ENCODE measurements at regions not wholly inside any gene's neighbourhood (a gene's known extent, or its start where the extent isn't known, plus 50 kb on each side); places are given as distances from the start of the nearest gene placed in this dataset.
"Not testable (repeated sequence)": the region's sequence is repeated elsewhere in the genome, so short reads cannot be mapped to it uniquely, and the experiment has no call there.

DNA sequence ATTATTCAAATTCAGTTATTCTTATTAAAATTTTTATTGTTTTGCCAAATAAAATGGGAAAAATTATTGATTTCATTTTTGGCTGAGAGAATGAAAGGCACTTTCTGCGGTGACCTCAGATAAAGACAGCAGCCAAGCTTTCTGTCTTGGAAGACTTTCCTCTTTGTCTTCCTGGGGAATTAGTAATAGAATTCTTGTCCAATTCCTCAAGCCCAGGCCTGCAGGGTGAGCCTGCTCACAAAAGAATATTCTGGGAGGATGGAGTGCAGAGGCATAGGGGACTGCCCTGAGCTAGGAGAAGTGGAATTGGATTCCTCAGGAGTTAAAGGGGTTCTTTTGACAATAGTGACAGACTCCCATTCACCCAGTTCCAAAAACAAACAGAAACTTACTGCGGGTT, 614.5 kb upstream of the ADGRL2 start:
- no peaks in the 10 kb centered on the region for H3K4me1 ChIP-seq (replicated peaks in 1 of 2)
- no peak for TF ChIP-seq POLR2A (IDR thresholded peaks at IDR 0.05)
- TF ChIP-seq, protein P1, sequence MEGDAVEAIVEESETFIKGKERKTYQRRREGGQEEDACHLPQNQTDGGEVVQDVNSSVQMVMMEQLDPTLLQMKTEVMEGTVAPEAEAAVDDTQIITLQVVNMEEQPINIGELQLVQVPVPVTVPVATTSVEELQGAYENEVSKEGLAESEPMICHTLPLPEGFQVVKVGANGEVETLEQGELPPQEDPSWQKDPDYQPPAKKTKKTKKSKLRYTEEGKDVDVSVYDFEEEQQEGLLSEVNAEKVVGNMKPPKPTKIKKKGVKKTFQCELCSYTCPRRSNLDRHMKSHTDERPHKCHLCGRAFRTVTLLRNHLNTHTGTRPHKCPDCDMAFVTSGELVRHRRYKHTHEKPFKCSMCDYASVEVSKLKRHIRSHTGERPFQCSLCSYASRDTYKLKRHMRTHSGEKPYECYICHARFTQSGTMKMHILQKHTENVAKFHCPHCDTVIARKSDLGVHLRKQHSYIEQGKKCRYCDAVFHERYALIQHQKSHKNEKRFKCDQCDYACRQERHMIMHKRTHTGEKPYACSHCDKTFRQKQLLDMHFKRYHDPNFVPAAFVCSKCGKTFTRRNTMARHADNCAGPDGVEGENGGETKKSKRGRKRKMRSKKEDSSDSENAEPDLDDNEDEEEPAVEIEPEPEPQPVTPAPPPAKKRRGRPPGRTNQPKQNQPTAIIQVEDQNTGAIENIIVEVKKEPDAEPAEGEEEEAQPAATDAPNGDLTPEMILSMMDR (IDR thresholded peaks at IDR 0.05) = no peak
- H3K4me3 ChIP-seq = no peak overlapping the region
- H3K27me3 ChIP-seq = no peaks in the 10 kb centered on the region
- WGBS, 4 donors = 69 to 85% (median 73%) methylated on average over 2 of the region's 2 CpGs
- H3K36me3 ChIP-seq (replicated peaks in 1 of 2) = no peaks in the 10 kb centered on the region
- H3K9me3 ChIP-seq (replicated peaks in 1 of 3) = no peaks in the 10 kb centered on the region
- DNase-seq = no peak
- H3K27ac ChIP-seq = no peak overlapping the region
- intact Hi-C loops (cut with DNase I) = no loop called here

DNA sequence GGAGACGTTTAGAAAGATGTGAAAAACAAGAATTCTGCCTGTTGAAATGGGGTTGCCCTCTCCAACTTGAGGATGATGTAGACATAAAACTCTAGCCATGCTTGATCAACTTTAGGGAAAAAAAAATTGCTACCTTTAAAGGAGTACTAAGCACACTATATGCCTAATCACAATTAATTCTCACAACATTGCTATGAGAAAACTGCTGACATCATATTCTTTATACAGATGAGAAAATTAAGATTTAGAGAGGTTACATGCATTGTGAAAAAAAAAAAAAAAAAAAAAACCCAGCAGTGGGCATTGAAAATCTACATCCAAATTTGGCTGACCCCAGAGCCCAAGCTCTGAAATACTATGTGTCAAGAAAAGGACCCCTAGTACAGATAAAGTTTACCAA, 617.2 kb upstream of the ADGRL2 start:
- intact Hi-C loops (cut with DNase I) = no loop called here
- H3K27me3 ChIP-seq = no peaks in the 10 kb centered on the region
- H3K36me3 ChIP-seq (replicated peaks in 1 of 2) = no peaks in the 10 kb centered on the region
- no peak overlapping the region for H3K4me3 ChIP-seq
- DNase-seq = no peak
- TF ChIP-seq POLR2A (IDR thresholded peaks at IDR 0.05) = no peak
- TF ChIP-seq, protein P1 (IDR thresholded peaks at IDR 0.05) = no peak
- no peak overlapping the region for H3K27ac ChIP-seq
- no peaks in the 10 kb centered on the region for H3K9me3 ChIP-seq (replicated peaks in 1 of 3)
- peaks cover 0 to 9% of the 10 kb centered on the region in 2 donors for H3K4me1 ChIP-seq (replicated peaks in 1 of 2)
- 81 to 91% (median 85%) methylated on average over 1 of the region's 1 CpG for whole genome bisulfite sequencing, 4 donors

DNA sequence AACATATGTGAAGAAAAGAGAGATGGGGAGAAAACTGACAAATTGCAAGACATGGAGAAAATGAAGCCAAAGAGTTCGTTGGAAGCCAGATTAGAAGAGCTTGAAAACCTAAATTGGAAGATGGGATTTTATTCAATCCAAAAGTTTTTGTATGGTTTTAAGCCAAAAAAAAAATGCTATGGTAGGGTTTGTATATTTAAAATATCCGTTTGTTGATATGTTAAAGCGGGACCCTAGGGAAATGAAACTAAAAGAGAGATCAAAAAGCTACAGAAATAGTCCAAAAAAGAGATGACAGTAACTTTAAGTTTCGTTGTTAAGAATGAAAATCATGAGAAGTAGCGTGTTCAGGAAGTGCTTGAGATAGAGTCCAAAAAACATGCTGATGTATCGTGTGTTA, 617.7 kb upstream of the ADGRL2 start:
- no peak for DNase-seq
- Histone ChIP-seq H3K36me3 (replicated peaks in 1 of 2) (no peaks in the 10 kb centered on the region), H3K4me3 (no peak overlapping the region), H3K9me3 (replicated peaks in 1 of 3) (no peaks in the 10 kb centered on the region), H3K27ac (no peak overlapping the region), H3K4me1 (replicated peaks in 1 of 2) (peaks cover 0 to 9% of the 10 kb centered on the region in 2 donors), H3K27me3 (no peaks in the 10 kb centered on the region)
- intact Hi-C loops (cut with DNase I) = no loop called here
- 81 to 88% (median 86%) methylated on average over 6 of the region's 6 CpGs for WGBS, 4 donors
- TF ChIP-seq POLR2A (IDR thresholded peaks at IDR 0.05) = no peak
- TF ChIP-seq, protein P1 (IDR thresholded peaks at IDR 0.05) = no peak

DNA sequence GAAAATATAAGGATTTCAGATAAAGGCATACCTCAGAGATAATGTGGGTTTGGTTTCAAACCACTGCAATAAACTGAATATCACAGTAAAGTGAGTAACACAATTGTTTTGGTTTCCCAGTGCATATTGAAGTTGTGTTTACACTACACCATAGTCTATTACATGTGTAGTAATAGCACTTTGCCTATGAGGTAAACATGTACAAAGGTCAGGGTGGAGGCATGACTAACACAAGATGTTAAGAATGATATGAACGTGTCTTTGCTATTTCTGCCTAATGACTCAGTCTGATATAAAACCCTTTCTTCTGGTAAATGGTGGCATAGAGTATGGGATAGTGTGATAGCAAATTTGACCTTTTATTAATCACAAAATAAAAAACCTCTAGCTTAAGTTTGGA, 621.5 kb upstream of the ADGRL2 start:
- DNase-seq = peak in 3 of 7 donors; percentile 53 to 59 (median 54)
- H3K36me3 ChIP-seq (replicated peaks in 1 of 2) = no peaks in the 10 kb centered on the region
- 19 to 39% (median 30%) methylated on average over 1 of the region's 1 CpG for WGBS, 4 donors
- H3K9me3 ChIP-seq (replicated peaks in 1 of 3) = no peaks in the 10 kb centered on the region
- H3K27ac ChIP-seq = peak overlapping the region in 2 of 5 donors; percentile 49 to 51
- no peak for TF ChIP-seq POLR2A (IDR thresholded peaks at IDR 0.05)
- TF ChIP-seq, protein P1 (IDR thresholded peaks at IDR 0.05) = no peak
- intact Hi-C loops (cut with DNase I) = no loop called here
- H3K4me1 ChIP-seq (replicated peaks in 1 of 2) = peaks cover 0 to 9% of the 10 kb centered on the region in 2 donors
- H3K27me3 ChIP-seq = no peaks in the 10 kb centered on the region
- no peak overlapping the region for H3K4me3 ChIP-seq

DNA sequence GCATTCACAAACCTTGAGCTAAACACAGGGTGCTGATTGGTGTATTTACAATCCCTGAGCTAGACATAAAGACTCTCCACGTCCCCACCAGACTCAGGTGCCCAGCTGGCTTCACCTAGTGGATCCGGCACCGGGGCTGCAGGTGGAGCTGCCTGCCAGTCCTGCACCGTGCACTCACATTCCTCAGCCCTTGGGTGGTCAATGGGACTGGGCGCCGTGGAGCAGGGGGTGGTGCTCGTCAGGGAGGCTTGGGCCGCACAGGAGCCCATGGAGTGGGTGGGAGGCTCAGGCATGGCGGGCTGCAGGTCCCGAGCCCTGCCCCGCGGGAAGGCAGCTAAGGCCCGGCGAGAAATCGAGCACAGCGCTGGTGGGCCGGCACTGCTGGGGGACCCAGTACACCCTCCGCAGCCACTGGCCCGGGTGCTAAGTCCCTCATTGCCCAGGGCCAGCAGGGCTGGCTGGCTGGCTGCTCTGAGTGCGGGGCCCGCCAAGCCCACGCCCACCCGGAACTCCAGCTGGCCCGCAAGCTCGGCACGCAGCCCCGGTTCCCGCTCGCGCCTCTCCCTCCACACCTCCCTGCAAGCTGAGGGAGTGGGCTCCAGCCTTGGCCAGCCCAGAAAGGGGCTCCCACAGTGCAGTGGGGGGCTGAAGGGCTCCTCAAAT, 622.2 kb upstream of the ADGRL2 start:
- WGBS, 4 donors = 90 to 98% (median 97%) methylated on average over 4 to 21 of the region's 30 CpGs
- H3K4me1 ChIP-seq (replicated peaks in 1 of 2); H3K9me3 ChIP-seq (replicated peaks in 1 of 3); DNase-seq; H3K4me3 ChIP-seq; H3K27me3 ChIP-seq; intact Hi-C loops (cut with DNase I); H3K36me3 ChIP-seq (replicated peaks in 1 of 2): not testable (repeated sequence)
- peak overlapping the region in 2 of 5 donors; percentile 26 to 49 for H3K27ac ChIP-seq

All from adrenal gland (tissue), 9 donors.